Panc1 (cell line): ENCODE measurements at regions not wholly inside any gene's neighbourhood (a gene's known extent, or its start where the extent isn't known, plus 50 kb on each side); places are given as distances from the start of the nearest gene placed in this dataset.

Experiments used
- SIN3A ChIP-seq: IDR thresholded peaks from 2 replicates; pipeline ENCODE4 v1.6.1; 2012; ENCODE audit warnings: low read depth, mild to moderate bottlenecking, low read length, moderate library complexity, borderline replicate concordance; ENCODE audit not compliant: insufficient read depth
- TF ChIP-seq, protein P1 (sequence below), 2 experiments: IDR thresholded peaks; 2 replicates each; pipeline ENCODE4 v1.6.1; 2011 to 2012; ENCODE audit warnings: low read depth in 2 of 2, control low read depth in 1 of 2, low read length in 1 of 2, mild to moderate bottlenecking in 1 of 2, moderate library complexity in 1 of 2; ENCODE audit not compliant: insufficient read depth in 1 of 2
- TF ChIP-seq, protein P2 (sequence below): fragments of 450-650 bp; IDR thresholded peaks from 2 replicates; pipeline ENCODE4 v1.5.1; 2017; ENCODE audit warnings: mild to moderate bottlenecking

DNA sequence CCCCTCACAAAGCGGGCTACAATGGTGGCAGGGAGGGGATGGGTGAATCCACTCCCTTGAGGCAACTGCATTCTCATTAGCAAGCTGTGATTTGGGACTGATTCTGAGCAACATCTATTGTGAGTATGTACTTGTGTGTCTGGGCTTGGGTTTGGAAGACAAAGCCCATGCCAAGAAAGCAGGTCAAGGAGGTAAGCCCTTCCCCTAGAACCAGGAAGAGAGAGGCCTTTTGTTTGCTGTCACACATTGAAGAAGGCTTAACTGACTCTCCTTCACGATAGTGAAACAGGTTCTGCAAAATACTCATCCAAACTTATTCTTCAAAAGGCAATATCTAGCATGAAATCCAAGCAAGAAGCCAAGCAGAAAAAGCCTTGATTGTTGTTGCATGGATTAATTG is 403.1 kb upstream of the ID4 start:
- TF ChIP-seq, protein P1, sequence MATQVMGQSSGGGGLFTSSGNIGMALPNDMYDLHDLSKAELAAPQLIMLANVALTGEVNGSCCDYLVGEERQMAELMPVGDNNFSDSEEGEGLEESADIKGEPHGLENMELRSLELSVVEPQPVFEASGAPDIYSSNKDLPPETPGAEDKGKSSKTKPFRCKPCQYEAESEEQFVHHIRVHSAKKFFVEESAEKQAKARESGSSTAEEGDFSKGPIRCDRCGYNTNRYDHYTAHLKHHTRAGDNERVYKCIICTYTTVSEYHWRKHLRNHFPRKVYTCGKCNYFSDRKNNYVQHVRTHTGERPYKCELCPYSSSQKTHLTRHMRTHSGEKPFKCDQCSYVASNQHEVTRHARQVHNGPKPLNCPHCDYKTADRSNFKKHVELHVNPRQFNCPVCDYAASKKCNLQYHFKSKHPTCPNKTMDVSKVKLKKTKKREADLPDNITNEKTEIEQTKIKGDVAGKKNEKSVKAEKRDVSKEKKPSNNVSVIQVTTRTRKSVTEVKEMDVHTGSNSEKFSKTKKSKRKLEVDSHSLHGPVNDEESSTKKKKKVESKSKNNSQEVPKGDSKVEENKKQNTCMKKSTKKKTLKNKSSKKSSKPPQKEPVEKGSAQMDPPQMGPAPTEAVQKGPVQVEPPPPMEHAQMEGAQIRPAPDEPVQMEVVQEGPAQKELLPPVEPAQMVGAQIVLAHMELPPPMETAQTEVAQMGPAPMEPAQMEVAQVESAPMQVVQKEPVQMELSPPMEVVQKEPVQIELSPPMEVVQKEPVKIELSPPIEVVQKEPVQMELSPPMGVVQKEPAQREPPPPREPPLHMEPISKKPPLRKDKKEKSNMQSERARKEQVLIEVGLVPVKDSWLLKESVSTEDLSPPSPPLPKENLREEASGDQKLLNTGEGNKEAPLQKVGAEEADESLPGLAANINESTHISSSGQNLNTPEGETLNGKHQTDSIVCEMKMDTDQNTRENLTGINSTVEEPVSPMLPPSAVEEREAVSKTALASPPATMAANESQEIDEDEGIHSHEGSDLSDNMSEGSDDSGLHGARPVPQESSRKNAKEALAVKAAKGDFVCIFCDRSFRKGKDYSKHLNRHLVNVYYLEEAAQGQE (IDR thresholded peaks at IDR 0.05; ENCODE audit: insufficient read depth in 1 of 2, low read depth in 2 of 2, low read length in 1 of 2): no peak
- TF ChIP-seq, protein P2, sequence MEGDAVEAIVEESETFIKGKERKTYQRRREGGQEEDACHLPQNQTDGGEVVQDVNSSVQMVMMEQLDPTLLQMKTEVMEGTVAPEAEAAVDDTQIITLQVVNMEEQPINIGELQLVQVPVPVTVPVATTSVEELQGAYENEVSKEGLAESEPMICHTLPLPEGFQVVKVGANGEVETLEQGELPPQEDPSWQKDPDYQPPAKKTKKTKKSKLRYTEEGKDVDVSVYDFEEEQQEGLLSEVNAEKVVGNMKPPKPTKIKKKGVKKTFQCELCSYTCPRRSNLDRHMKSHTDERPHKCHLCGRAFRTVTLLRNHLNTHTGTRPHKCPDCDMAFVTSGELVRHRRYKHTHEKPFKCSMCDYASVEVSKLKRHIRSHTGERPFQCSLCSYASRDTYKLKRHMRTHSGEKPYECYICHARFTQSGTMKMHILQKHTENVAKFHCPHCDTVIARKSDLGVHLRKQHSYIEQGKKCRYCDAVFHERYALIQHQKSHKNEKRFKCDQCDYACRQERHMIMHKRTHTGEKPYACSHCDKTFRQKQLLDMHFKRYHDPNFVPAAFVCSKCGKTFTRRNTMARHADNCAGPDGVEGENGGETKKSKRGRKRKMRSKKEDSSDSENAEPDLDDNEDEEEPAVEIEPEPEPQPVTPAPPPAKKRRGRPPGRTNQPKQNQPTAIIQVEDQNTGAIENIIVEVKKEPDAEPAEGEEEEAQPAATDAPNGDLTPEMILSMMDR: no peak
- no peak for TF ChIP-seq SIN3A
